HK-2 (cell line): ENCODE measurements at regions not wholly inside any gene's neighbourhood (a gene's known extent, or its start where the extent isn't known, plus 50 kb on each side); places are given as distances from the start of the nearest gene placed in this dataset.

Experiments
- DNase-seq: peaks from one replicate; pipeline ENCODE4 v3.0.0-alpha.2; 2018; ENCODE audit not compliant: unreplicated experiment

DNA sequence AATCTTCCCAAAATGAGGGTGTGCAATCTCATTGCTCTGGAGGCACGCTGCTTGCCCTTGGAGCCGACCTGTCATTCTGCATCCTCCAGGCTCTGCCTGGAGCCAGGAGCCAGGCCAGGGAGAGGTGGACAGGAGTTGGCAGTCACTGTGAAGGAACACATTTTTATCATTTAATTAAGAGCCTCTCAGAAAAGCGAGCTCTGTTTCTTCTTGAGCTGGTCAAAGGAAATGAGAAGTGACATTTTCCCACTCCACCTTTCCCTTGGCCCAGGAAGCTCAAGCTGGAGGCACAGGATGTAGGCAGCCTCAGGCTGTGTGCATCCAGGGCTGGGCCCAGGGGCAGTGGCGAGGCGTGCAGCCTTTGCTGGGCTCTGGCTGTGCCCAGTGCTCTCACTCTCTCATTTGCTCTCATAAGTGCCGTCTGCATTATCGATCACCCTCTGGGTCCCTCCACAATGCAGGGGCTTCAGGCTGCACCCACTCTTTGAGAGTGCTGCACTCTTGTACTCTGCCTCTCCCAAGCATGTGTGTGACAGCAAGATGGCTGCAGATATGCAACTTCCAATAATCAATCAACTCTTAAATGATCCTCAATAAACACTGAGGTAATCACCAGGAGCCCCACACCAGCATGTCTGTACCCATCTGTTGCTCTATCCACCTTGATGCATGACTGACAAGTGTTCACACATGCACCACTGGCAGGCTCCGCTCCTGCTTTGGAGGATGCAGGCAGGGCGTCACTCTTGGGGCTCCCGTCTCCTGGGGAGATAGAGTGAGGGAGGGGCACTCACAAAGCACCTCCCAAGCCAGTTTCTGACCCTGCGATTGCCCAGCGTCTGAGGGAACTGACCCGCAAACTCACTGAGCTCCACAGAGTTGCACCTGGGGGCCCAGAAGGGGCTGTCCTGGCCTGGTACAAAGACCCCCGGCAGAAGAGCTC is 171.4 kb downstream of the ZNF248 start:
- DNase-seq, result no peak

GRCh38 chr10:37684765-37685164 is 172.6 kb downstream of the ZNF248 start:
- DNase-seq, result no peak

DNA sequence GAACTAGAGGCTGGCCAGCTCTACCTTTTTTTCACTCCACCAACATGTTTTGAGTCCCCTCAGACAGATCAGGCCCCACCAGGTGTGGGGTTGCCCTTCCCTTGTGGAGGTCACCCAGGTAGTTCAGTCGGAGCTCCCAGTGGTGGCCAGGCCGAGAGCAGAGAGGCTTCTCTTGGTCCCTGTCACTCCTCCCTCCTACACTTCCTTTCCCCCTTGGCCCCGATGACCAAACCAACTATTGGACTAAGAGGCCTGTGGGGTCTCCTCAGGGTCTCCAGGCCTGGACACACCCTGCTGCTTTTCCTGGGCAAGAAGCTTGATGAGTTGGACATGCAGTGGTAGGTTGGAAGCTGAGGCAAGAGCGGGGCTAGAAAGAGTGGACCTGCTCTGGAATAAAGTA is 174.8 kb downstream of the ZNF248 start:
- DNase-seq, result no peak

GRCh38 chr10:37681617-37681999 is 175.8 kb downstream of the ZNF248 start:
- no peak for DNase-seq

- no peak for DNase-seq
Observed at GRCh38 chr10:37680716-37681616, 176.4 kb downstream of the ZNF248 start.

DNA sequence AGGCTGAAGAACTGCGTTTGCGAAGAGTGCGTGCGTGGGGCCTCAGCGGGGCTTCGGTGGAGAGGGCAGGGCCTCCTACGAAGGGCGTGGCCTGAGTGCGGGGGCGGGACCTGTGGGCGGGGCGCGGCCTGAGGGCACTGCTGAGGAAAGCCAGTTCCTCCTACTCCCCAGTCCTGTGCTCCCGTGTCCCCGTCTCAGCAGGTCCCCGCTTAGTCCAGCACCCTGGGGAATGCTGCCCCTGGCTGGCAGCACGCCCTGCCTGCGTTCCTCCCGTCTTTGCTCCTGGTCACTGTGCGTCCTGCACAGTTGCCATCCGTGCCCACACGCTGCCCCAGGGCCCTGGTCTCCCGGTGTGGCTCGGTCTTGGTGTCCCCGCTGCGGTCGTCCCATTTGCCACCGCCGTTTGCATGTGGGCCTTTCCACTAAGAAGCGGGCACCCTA is 177.1 kb downstream of the ZNF248 start:
- DNase-seq, result no peak

DNA sequence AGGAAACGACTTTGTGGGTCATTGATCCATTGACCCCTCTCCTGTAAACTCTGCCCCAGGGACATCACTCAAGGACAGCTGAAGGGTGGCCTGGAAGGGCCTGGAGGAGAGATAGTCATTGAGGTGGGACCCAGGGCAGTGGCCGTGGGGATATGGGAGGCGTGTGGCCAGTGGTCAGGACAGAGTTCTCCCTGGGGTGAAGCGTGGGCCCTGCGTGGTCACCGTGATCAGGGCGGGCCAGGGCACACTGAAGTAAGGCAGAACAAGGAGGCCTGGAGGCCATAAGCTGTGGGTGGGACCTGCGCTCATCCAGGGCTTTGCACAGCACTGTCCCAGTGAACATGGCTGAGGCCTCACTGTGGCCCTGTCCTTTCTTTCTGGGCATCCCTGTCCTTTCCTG is 177.9 kb downstream of the ZNF248 start:
- no peak for DNase-seq

DNA sequence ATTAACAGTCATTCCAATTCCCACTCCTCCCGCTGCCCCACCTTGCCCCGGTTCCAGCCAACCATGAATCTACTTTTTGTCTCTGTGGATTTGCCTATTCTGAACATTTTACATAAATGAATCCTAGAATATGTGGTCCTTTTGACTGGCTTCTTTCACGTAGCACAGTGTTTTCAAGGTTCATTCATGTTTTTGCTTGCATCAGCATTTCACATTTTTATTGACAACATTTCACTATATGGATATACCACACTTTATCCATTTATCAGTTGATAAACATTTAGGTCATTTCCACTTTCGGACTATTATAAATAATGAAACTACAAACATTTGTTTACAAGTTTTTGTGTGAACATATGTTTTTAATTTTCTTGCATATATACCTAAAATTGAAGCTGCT is 182.0 kb downstream of the ZNF248 start:
- DNase-seq, result no peak

DNA sequence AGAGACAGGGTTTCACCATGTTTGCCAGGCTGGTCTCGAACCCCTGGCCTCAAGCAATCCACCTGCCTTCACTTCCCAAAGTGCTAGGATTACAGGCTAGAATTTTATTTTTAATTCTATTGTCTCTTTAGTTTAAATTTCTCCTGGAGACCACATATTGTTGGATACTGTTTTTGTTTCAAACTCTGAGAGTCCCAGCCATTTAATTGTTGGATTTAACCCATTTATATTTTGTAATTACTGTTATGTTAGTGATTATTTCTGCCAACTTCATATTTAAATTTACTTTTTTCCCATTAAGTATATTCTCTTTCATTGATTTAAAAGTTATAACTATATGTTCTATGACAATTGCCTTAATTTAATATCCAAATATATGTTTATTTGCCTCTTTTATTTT is 185.6 kb downstream of the ZNF248 start:
- DNase-seq, result no peak

- no peak for DNase-seq
Observed at GRCh38 chr10:37667736-37668135, 189.7 kb downstream of the ZNF248 start.

DNA sequence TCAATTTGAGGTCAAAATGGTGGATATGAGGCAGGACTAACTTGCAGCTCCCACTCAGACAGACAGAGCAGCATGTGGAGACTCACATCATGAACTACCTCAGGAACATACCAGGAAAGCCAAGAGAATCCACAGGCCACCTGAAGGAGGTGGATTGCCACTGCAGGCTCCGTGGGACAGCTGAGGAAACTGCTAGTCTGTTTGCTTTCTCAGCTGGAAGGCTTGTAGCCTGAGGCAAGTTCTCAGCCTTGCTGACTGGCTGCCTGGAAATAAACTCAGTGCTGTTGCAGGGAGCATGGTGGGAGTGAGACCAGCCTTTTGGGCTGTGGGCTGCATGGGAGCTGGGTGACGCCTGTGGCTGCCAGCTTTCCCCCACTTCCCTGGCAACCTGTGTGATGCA is 202.9 kb downstream of the ZNF248 start:
- no peak for DNase-seq

DNA sequence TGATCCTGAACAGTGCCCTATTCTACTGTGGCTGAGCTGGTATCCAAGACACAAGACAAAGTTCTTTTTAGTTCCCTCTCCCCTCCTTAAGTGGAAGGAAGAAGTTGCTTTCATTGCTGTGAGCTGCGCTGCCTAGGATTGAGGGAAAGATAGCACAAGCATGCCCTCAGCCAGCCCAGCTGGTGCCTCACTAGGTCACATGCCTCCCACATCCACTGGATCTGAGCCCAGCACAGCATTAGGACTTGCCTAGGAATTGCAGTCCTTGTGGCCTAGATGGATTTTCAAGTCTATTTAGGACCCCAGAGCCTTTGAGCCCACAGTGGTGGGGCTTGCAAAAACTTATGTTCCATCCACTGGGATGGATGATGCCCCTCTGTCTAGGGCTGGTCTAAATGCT is 214.2 kb downstream of the ZNF248 start:
- DNase-seq, result no peak

DNA sequence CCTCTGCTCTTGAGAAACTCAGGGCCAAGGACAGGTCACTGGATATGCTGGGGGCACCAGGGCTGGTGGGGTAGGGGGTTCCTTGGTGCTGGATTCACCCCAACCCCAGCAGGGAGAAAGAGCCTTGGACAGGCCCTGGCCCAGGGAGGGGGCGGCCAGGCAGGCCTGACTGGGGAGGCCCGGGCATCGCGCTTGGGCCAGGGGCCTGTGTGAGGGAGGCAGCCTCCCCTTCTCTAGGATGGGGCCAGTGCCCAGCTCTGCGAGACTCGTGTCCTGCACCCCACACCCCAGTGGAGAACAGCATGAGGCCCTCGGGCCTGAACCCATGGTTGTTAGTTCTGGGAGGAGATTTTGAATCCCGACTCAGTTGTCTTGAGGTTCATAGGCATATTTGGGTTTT is 217.1 kb downstream of the ZNF248 start:
- DNase-seq, result no peak

GRCh38 chr10:37639200-37639599 is 218.2 kb downstream of the ZNF248 start:
- DNase-seq, result no peak

DNA sequence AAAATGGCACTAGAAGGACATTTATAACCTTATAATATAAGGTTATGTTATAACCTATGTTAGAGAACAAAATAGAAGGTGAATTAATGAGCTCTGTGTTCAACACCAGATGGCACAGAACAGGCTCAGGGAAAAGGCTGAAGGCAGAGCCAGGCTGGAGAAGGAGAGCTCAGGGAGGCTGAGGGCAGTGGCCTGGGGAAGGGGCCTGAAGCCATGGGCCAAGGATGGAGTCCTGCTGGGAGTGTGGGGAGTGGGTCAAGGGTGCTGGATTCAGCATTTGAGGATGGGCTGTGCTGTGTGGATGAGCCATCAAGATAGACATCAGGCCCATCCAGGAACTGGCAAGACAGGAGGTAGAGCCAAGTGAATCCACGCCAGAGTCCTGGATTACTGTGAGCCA is 218.8 kb downstream of the ZNF248 start:
- DNase-seq, result no peak

DNA sequence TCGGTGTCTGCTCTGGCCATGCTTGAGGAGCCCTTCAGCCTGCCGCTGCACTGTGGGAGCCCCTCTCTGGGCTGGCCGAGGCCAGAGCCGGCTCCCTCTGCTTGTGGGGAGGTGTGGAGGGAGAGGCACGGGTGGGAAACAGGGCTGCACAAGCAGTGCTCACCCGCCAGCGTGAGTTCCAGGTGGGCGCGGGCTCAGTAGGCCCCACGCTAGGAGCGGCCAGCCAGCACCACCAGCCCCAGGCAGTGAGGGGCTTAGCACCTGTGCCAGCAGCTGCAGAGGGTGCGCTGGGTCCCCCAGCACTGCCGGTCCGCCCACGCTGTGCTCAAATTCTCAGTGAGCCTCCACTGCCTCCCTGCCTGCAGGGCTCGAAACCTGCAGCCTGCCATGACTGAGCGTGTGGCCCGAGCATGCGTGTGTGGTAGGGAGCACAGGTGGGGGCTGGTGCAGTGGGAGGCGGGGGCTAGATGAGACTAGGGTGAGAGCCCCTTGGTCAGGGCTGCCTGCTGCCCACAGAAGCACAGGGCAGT is 223.0 kb downstream of the ZNF248 start:
- DNase-seq, result no peak

- no peak for DNase-seq
Observed at GRCh38 chr10:37632641-37633040, 224.8 kb downstream of the ZNF248 start.

DNA sequence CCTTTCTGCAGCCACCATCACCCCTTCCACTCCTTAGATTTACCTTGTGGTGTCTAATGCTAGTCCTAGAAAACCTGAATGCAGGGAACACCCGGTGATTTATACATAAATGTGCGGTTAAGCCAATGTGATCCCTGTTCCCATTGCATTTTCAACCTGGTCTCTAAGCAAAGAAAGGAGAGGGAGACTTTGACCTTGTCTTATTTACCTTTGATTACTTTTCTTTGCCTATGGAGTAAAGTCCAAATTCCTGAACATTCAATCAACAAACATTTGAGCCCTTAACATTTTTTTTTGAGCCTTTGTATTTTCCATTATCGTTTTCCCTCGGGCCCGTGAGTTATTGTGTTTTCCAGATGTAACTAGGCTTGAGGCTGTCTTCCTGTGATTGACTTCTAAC is 233.9 kb downstream of the ZNF248 start:
- no peak for DNase-seq

DNA sequence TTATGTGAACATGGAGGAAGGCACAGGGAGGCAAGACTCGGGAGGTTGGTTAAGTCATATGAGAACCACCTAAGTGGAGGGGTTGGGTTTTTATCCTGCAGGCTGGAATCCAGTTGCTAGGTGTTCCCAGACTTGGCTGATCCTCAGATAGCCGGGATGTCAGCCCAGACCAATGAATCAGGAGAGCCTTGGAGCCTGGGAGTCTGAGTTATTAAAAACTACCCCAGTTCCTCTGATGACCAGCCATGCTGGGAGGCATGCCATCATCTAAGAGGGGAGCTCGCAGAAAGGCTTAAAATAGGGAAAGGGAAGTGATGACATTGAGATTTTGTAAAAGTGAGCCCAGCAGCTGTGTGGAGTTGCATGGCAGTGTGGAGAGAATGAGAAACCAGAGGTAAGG is 238.1 kb downstream of the ZNF248 start:
- no peak for DNase-seq

GRCh38 chr10:37588299-37588698 is 269.1 kb downstream of the ZNF248 start:
- no peak for DNase-seq

GRCh38 chr10:37584643-37585042 is 272.8 kb downstream of the ZNF248 start:
- DNase-seq, result no peak

DNA sequence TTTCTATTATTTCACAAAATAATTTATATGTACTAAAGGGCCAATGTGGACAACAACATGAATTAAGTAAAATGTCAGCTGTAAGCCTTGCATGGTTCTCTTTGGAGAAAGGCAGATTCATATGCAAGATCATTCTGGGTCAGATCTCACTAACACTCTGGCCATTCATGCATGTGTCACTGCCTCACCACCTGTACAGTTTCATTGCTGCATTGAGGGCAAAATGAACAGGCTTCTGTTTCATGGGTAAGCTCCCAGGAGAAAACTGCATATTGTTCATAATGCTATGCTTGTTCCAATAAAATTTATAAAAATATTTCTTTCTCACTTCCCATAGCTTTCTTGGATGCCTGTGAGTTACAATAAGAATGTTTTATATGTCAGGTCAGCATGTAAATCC is 275.2 kb downstream of the ZNF248 start:
- no peak for DNase-seq

DNA sequence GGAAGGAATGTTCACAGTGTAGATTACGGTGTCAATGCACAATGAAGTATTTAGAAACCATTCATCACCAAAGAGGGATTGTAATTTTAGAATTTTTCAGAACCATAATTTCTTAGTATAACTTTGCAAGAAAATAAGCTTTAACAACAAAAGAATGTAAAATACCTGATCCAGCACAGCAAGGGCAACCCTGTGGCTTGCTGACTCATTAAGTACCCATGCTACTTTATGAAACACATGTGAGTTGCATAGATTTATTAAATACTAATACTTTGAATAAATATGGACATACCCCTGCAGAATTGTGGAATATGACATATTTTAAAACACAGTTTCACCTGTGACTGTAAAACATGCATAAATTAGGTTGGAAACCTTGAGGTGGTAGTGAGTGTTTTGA is 281.3 kb downstream of the ZNF248 start:
- DNase-seq, result no peak
